GM19452 (cell line): ENCODE measurements at regions not wholly inside any gene's neighbourhood (a gene's known extent, or its start where the extent isn't known, plus 50 kb on each side); places are given as distances from the start of the nearest gene placed in this dataset.

Experiments used
- ATAC-seq: cut with Tn5 transposase; IDR thresholded peaks from one replicate; pipeline ENCODE4 v1.9.1; 2021; ENCODE audit not compliant: unreplicated experiment

- ATAC-seq, result no peak
Measured at GRCh38 chr22:49448526-49448925, 379.1 kb downstream of the BRD1 start.

DNA sequence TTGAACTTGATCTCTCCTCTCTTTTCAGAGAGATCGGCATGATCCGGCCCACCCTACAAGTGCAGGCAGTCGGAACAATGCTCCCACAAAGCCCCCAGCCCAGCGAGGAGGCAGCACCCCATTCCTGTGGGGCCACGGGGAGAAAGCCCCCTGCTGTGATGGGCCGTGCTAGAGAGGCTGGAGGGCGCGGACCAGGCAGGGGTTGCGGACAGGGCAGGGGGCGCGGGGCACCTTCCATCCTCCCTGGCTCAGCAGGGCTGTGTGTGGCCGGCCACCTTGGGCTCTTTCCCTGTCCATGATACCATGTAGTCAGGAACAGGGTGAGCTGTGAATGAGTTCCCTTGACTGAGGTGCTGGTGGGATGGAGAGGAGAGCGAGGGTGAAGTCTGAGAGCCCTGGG is 379.8 kb downstream of the BRD1 start:
- no peak for ATAC-seq

DNA sequence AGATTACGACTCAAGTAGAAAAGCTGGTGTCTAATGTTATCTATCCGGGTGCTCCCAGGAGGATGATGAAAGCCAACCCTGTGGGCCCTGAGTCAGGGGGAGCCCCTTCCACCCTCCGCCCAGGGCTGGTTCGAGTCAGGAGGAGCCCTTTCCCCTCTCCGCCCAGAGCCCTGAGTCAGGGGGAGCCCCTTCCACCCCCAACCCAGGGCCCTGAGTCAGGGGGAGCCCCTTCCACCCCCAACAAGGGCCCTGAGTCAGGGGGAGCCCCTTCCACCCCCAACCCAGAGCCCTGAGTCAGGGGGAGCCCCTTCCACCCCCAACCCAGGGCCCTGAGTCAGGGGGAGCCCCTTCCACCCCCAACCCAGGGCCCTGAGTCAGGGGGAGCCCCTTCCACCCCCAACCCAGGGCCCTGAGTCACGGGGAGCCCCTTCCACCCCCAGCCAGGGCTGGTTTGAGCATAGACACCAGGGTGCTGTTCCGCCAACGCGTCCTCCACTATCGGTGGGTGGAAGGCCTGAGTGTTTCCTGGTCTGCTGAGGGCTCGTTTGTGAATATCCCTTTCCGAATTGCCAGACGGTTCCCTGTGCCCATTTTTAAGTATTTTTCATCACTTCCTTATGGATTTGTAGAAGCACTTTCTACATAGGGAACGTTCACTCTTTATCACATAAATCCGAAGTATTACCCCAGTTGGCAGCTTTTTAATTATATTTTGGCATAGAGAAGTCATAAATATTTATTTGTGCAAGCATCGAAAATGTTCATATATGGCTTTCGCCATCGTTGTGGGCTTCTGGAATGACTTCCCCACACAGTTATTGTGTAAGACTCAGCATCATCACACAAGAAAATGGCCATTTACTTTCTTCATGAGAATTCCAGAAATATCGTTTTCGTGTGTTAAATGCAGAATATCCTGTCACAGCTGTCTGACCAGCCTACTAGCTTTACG is 380.6 kb downstream of the BRD1 start:
- ATAC-seq, result no peak

DNA sequence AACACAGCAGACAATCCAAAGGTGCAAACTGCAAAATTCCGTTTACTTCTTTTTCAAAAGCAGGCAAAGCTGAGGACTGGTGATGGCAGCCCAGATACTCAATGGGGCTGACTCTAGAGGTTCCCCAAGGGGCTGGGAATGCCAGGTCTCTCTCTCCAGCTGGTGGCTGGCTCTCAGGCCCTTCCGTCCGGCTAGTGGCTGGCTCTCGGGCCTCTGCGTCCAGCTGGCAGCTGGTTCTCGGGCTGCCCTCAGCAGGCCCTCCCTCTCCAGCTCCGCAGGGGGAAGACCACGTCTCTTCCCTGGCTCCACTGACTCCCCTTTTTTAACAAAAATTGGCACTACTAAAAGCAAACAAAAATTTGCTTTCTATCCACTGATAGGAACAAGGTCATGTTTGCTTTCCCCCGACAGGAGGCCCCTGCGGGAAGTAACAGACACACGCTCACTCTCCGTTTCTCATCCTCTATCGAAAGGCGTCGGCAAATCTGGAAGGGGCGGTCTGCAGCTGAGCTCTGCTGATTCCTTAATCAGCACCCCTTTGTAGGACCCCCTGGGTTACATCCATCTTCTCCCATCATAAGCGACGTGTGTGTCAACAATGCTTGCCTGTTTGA is 381.4 kb downstream of the BRD1 start:
- ATAC-seq, result no peak

- no peak for ATAC-seq
Measured at GRCh38 chr22:49444781-49445180, 382.9 kb downstream of the BRD1 start.

- ATAC-seq, result no peak
Measured at GRCh38 chr22:49440931-49441330, 386.7 kb downstream of the BRD1 start.

DNA sequence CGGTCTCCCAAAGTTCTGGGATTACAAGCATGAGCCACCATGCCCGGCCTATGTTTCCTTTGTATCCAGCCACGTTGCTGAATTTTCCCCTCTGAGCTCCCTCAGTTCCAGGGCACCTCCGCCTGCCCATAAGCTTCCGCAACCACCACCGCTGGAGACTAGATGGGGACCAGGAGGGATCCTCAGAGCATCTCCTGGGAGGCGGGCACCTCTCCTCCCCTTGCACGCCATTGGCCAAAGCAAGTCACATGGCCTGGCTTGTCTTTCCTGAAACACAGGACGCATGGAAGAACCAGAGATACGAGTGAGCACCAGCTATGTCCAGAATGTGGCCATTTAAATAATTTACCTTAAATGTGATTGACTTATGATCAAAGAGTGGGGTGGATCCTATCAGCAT is 388.3 kb downstream of the BRD1 start:
- no peak for ATAC-seq

DNA sequence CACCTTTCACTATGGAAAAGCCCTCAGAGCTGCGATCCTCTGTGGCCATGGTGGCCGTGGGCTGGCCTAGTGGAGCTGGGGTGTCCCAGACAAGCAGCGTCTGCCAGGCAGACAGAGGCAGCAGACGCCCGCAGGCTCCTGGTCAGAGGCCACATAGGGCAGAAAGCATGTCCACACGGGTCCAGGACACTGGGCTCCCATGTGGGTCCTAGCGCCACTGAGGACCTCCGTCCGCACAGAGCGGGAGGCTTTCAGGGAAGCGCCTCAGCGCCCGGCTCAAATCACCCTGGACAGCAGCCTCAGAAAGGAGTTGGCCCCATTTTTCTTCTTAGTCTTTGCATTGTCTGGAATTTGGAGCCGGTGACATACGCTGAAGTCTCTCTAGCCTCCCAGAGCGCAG is 389.7 kb downstream of the BRD1 start:
- ATAC-seq, result no peak

DNA sequence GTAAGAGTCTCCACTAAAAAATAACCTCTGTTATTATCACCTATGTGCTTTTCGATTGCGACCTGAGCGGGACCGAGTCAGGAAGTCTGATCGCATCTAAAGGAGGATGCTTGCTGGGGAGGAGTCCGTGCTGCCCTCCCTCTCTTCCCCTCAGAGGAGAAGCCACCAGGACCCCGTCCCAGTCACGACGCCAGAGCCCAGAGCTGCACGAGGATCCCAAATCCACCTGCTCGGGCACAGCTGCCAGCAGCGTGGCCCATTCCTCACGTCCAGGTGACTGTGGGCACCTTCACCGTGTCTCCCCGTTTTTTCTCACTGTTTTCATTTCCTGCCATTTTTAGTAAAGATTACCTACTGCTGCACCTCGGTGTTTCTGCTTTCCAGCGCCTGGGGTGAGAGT is 390.3 kb downstream of the BRD1 start:
- ATAC-seq, result no peak

DNA sequence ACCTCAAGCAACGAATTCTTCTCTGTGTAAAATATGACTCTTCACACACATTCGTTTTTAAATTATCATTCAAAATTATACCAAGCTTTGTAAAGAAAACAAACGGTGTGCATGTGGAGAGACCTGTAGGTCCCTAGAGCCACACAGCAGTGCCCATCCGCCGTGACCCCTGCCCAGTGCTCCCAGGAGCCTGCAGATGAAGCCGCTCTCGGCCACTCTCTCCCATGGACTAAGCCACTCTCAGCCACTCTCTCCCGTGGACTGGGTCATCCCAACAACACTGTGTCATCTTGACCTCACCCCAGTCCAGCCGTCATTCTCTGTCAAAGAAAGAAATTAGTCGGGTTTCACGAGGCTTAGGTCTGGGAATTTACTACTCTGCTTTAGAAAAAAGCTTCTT is 391.6 kb downstream of the BRD1 start:
- ATAC-seq, result no peak

DNA sequence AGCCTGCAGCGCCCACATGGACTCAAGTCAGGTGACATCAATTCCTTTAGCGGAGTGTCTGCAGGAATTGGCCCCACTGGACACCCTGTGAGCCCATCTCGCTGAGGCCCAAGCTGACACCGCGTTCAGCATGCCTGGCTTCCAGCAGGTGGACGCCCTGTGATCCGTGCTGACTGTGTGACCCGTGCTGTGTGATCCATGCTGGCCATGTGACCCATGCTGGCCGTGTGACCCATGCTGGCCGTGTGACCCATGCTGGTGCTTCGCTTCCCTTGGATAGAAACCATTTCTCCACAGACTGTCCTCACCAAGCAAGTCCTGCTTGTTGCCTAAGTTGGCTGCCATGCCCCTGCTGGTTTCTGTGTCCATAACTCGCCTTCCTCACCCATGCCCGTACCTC is 392.1 kb downstream of the BRD1 start:
- no peak for ATAC-seq

- no peak for ATAC-seq
Measured at GRCh38 chr22:49433717-49434611, 393.7 kb downstream of the BRD1 start.

DNA sequence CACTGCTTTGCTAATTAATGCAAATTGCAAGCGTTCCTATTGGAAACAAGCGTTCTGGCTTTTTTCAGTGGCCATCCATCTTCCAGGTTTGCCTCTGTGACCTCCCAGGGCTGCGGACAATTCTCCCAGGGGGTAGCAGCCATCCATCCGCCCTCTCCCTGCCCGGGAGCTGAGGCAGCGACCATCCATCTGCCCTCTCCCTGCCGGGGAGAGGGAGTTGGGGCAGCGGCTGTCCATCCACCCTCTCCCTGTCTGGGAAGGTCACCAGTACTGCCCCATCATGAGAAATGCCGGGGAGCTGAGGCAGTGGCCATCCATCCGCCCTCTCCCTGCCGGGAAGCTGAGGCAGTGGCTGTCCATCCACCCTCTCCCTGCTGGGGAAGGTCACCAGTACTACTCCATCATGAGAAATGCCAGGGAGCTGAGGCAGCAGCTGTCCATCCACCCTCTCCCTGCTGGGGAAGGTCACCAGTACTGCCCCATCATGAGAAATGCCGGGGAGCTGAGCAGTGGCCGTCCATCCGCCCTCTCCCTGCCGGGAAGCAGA is 394.7 kb downstream of the BRD1 start:
- no peak for ATAC-seq

GRCh38 chr22:49432211-49432896 is 395.3 kb downstream of the BRD1 start:
- no peak for ATAC-seq

- no peak for ATAC-seq
Measured at GRCh38 chr22:49431551-49431950, 396.1 kb downstream of the BRD1 start.

DNA sequence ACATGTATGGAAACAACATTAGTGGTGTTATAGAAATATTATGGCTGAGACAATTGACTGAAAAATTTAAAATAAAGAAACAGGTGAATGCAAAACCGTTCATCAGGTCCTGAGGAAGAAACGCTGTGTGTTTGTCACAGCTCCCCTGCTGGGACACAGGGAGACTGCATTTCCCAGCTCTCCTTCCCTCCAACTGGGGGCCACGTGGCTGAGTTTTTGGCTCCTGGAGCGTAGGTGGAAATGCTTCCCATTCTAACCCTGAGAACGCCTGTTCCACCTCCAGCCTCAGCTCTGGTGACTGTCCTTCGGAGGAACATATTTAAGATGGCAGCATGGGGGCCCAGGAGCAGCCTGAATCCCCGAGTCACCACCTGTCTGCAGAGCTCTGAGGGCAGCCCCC is 398.6 kb downstream of the BRD1 start:
- no peak for ATAC-seq

DNA sequence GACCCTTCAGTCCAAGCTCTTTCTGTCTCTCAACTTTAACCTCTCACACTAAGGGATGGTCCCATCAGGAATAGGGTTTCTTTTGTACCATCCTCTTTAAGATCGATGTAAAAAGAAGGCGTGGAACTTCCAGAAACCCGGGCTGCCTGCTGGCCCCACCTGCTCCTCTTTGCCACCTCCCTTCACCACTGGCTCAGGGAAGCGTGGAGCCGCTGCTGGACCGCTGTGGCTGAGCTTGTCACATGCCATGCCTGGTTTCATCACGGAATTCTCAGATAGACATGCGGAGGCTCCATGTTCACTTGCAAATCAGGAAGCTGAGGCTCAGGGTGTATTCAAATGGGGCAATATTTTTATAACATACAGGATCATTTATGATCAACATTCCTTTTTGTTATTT is 399.7 kb downstream of the BRD1 start:
- ATAC-seq, result no peak

- ATAC-seq, result no peak
Measured at GRCh38 chr22:49427341-49427740, 400.3 kb downstream of the BRD1 start.

- no peak for ATAC-seq
Measured at GRCh38 chr22:49426618-49427266, 400.9 kb downstream of the BRD1 start.

DNA sequence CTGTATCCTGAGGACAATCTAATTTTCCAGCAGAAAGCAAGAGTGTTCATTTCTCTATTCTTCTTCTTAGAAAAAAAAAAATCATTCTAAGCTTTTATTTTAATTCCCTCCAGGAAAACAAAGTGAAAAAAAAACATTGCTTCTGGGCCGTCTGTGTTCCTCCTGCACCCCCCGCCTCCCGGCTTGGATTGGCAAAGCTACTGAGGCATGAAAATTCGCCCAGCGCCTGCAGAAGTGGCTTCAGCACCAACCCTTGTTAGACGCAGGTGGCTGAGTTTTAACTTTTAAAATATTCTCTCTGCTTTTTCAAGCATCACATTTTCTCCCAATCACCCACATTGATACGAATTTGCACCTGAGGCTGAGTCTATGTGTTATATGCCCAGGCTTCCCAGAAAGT is 401.6 kb downstream of the BRD1 start:
- no peak for ATAC-seq
